ENCODE measurements at regions not wholly inside any gene's neighbourhood (a gene's known extent, or its start where the extent isn't known, plus 50 kb on each side); places are given as distances from the start of the nearest gene placed in this dataset.

DNA sequence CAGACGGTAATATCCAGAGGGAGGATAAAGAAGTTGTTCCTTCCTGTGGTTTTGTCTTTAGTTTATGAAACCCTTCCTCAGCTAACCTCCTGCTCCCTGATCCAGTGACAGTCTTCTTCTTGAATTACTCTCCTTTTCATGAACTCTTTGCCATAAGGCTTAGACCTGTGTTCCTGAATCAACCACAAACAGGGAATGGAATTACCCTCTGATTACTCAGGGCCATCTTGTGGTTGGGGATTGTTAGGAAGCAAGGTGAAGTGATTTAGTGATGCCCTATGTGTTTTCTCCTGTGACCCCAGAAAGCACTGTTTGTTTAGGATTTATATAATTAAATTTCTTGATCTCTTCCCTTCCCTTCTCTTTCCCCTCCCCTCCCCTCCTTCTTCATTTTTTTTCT is 409.1 kb downstream of the TAF11L14 start:
- Histone ChIP-seq H3K9ac (ENCODE audit: low read depth, low read length) (no peak overlapping the region), H3K4me3 (ENCODE audit: low read depth in 1 of 2, low read length in 2 of 2) (no peak overlapping the region), H2AFZ (ENCODE audit: low read depth, low read length) (no peak overlapping the region), H3K79me2 (ENCODE audit: insufficient read depth, low read length) (no peaks in the 10 kb centered on the region), H3K9me3 (ENCODE audit: insufficient read depth, low read length, severe bottlenecking) (no peaks in the 10 kb centered on the region), H3K4me2 (ENCODE audit: insufficient read depth, low read length) (no peak overlapping the region), H3K36me3 (ENCODE audit: insufficient read depth, low read length) (no peaks in the 10 kb centered on the region), H4K20me1 (ENCODE audit: insufficient read depth, low read length) (no peaks in the 10 kb centered on the region), H3K27ac (ENCODE audit: low read length) (no peak overlapping the region), H3K27me3 (ENCODE audit: insufficient read depth, low read length, poor library complexity) (no peaks in the 10 kb centered on the region), H3K4me1 (ENCODE audit: insufficient read depth, low read length) (no peaks in the 10 kb centered on the region)
- ATAC-seq (ENCODE audit: insufficient read depth, low read depth), result no peak
- no peak for DNase-seq
- TF ChIP-seq EZH2 (IDR thresholded peaks at IDR 0.05; ENCODE audit: borderline replicate concordance, low read depth, low read length, severe bottlenecking), result no peak
- TF ChIP-seq, protein P1, sequence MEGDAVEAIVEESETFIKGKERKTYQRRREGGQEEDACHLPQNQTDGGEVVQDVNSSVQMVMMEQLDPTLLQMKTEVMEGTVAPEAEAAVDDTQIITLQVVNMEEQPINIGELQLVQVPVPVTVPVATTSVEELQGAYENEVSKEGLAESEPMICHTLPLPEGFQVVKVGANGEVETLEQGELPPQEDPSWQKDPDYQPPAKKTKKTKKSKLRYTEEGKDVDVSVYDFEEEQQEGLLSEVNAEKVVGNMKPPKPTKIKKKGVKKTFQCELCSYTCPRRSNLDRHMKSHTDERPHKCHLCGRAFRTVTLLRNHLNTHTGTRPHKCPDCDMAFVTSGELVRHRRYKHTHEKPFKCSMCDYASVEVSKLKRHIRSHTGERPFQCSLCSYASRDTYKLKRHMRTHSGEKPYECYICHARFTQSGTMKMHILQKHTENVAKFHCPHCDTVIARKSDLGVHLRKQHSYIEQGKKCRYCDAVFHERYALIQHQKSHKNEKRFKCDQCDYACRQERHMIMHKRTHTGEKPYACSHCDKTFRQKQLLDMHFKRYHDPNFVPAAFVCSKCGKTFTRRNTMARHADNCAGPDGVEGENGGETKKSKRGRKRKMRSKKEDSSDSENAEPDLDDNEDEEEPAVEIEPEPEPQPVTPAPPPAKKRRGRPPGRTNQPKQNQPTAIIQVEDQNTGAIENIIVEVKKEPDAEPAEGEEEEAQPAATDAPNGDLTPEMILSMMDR (IDR thresholded peaks at IDR 0.05; ENCODE audit: borderline replicate concordance, extremely low read depth, low read length, poor library complexity, severe bottlenecking), result no peak

DNA sequence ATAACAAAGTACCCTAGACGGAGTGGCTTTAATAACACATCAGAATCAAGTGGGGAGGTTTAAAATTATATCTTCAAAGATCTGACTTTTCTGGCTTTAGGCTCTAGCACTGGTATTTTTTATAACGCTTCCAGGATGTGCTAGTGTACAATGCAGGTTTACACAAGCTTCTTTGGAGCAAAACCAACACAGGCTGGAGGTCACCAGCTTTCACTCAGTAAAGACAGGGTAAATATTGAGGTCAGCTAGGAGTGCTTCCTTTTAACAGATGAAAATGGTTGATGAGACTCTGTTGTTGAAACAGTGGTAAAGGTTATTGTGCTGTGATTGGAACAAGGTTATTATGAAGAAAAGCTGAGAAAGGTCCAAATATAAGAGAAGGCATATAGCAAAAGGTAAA is 414.2 kb downstream of the TAF11L14 start:
- H3K27ac ChIP-seq (ENCODE audit: low read length), result no peak overlapping the region
- no peaks in the 10 kb centered on the region for H3K27me3 ChIP-seq (ENCODE audit: insufficient read depth, low read length, poor library complexity)
- H3K79me2 ChIP-seq (ENCODE audit: insufficient read depth, low read length), result no peaks in the 10 kb centered on the region
- H2AFZ ChIP-seq (ENCODE audit: low read depth, low read length), result no peak overlapping the region
- ATAC-seq (ENCODE audit: insufficient read depth, low read depth), result no peak
- no peaks in the 10 kb centered on the region for H3K9me3 ChIP-seq (ENCODE audit: insufficient read depth, low read length, severe bottlenecking)
- H3K4me1 ChIP-seq (ENCODE audit: insufficient read depth, low read length), result no peaks in the 10 kb centered on the region
- H3K9ac ChIP-seq (ENCODE audit: low read depth, low read length), result no peak overlapping the region
- no peak overlapping the region for H3K4me2 ChIP-seq (ENCODE audit: insufficient read depth, low read length)
- H3K36me3 ChIP-seq (ENCODE audit: insufficient read depth, low read length), result no peaks in the 10 kb centered on the region
- no peaks in the 10 kb centered on the region for H4K20me1 ChIP-seq (ENCODE audit: insufficient read depth, low read length)
- DNase-seq, result no peak
- H3K4me3 ChIP-seq (ENCODE audit: low read depth in 1 of 2, low read length in 2 of 2), result no peak overlapping the region
- TF ChIP-seq, protein P1 (IDR thresholded peaks at IDR 0.05; ENCODE audit: borderline replicate concordance, extremely low read depth, low read length, poor library complexity, severe bottlenecking), result no peak
- no peak for TF ChIP-seq EZH2 (IDR thresholded peaks at IDR 0.05; ENCODE audit: borderline replicate concordance, low read depth, low read length, severe bottlenecking)

- H3K9me3 ChIP-seq (ENCODE audit: insufficient read depth, low read length, severe bottlenecking), result no peaks in the 10 kb centered on the region
- TF ChIP-seq EZH2 (IDR thresholded peaks at IDR 0.05; ENCODE audit: borderline replicate concordance, low read depth, low read length, severe bottlenecking), result no peak
- TF ChIP-seq, protein P1 (IDR thresholded peaks at IDR 0.05; ENCODE audit: borderline replicate concordance, extremely low read depth, low read length, poor library complexity, severe bottlenecking), result no peak
- H3K79me2 ChIP-seq (ENCODE audit: insufficient read depth, low read length), result no peaks in the 10 kb centered on the region
Measured at GRCh38 chr5:18050345-18050744, 416.1 kb downstream of the TAF11L14 start.

GRCh38 chr5:18050776-18051175 is 416.5 kb downstream of the TAF11L14 start:
- TF ChIP-seq EZH2 (IDR thresholded peaks at IDR 0.05; ENCODE audit: borderline replicate concordance, low read depth, low read length, severe bottlenecking), result no peak
- TF ChIP-seq, protein P1 (IDR thresholded peaks at IDR 0.05; ENCODE audit: borderline replicate concordance, extremely low read depth, low read length, poor library complexity, severe bottlenecking), result no peak
- H3K27me3 ChIP-seq (ENCODE audit: insufficient read depth, low read length, poor library complexity), result no peaks in the 10 kb centered on the region

More at GRCh38 chr5:18050345-18050744, 416.1 kb downstream of the TAF11L14 start:
- no peak overlapping the region for H3K4me2 ChIP-seq (ENCODE audit: insufficient read depth, low read length)
- H3K27me3 ChIP-seq (ENCODE audit: insufficient read depth, low read length, poor library complexity), result no peaks in the 10 kb centered on the region
- DNase-seq, result no peak
- H3K4me1 ChIP-seq (ENCODE audit: insufficient read depth, low read length), result no peaks in the 10 kb centered on the region
- H3K27ac ChIP-seq (ENCODE audit: low read length), result no peak overlapping the region
- no peak for ATAC-seq (ENCODE audit: insufficient read depth, low read depth)
- no peaks in the 10 kb centered on the region for H4K20me1 ChIP-seq (ENCODE audit: insufficient read depth, low read length)
- H3K36me3 ChIP-seq (ENCODE audit: insufficient read depth, low read length), result no peaks in the 10 kb centered on the region
- no peak overlapping the region for H2AFZ ChIP-seq (ENCODE audit: low read depth, low read length)
- H3K9ac ChIP-seq (ENCODE audit: low read depth, low read length), result no peak overlapping the region
- H3K4me3 ChIP-seq (ENCODE audit: low read depth in 1 of 2, low read length in 2 of 2), result no peak overlapping the region

More at GRCh38 chr5:18050776-18051175, 416.5 kb downstream of the TAF11L14 start:
- H3K4me2 ChIP-seq (ENCODE audit: insufficient read depth, low read length), result no peak overlapping the region
- no peak overlapping the region for H3K4me3 ChIP-seq (ENCODE audit: low read depth in 1 of 2, low read length in 2 of 2)
- H3K4me1 ChIP-seq (ENCODE audit: insufficient read depth, low read length), result no peaks in the 10 kb centered on the region
- H3K27ac ChIP-seq (ENCODE audit: low read length), result no peak overlapping the region
- no peaks in the 10 kb centered on the region for H3K79me2 ChIP-seq (ENCODE audit: insufficient read depth, low read length)
- H4K20me1 ChIP-seq (ENCODE audit: insufficient read depth, low read length), result no peaks in the 10 kb centered on the region
- no peaks in the 10 kb centered on the region for H3K9me3 ChIP-seq (ENCODE audit: insufficient read depth, low read length, severe bottlenecking)
- no peak overlapping the region for H3K9ac ChIP-seq (ENCODE audit: low read depth, low read length)
- ATAC-seq (ENCODE audit: insufficient read depth, low read depth) (no peak), DNase-seq (no peak)
- no peak overlapping the region for H2AFZ ChIP-seq (ENCODE audit: low read depth, low read length)
- H3K36me3 ChIP-seq (ENCODE audit: insufficient read depth, low read length), result no peaks in the 10 kb centered on the region

Data from DND-41 (cell line).